SK-N-SH treated with all-trans-retinoic acid at 6 μM for 48 hours (cell line): ENCODE measurements at regions not wholly inside any gene's neighbourhood (a gene's known extent, or its start where the extent isn't known, plus 50 kb on each side); places are given as distances from the start of the nearest gene placed in this dataset.

Experiments used
- GLIS3 ChIP-seq: fragments of 250-450 bp; sonication (Bioruptor Pico); IDR thresholded peaks from 2 replicates; pipeline ENCODE4 v1.5.0; 2020; ENCODE audit warnings: mild to moderate bottlenecking, moderate library complexity
- OSR1 ChIP-seq: fragments of 250-450 bp; sonication (Bioruptor Pico); IDR thresholded peaks from 2 replicates; pipeline ENCODE4 v1.8.0; 2022; ENCODE audit warnings: moderate library complexity, mild to moderate bottlenecking, inconsistent platforms
- PPARA ChIP-seq: fragments of 250-450 bp; sonication (Bioruptor Pico); IDR thresholded peaks from 2 replicates; pipeline ENCODE4 v1.5.0; 2020; ENCODE audit warnings: mild to moderate bottlenecking, borderline replicate concordance
- RARB ChIP-seq: fragments of 250-450 bp; sonication (Bioruptor Pico); IDR thresholded peaks from 2 replicates; pipeline ENCODE4 v1.8.0; 2021; ENCODE audit warnings: mild to moderate bottlenecking, moderate library complexity
- TCF4 ChIP-seq: fragments of 250-450 bp; sonication (Bioruptor Pico); IDR thresholded peaks from 2 replicates; pipeline ENCODE4 v1.8.0; 2021; ENCODE audit warnings: mild to moderate bottlenecking, moderate library complexity, borderline replicate concordance
- ZFP30 ChIP-seq: fragments of 450-650 bp; formaldehyde crosslinking; IDR thresholded peaks from 2 replicates; pipeline ENCODE4 v1.5.0; 2022; ENCODE audit warnings: mild to moderate bottlenecking, moderate library complexity
- TF ChIP-seq, protein P1 (sequence below): fragments of 250-450 bp; sonication (Bioruptor Pico); IDR thresholded peaks from 2 replicates; pipeline ENCODE4 v1.5.0; 2020; ENCODE audit warnings: mild to moderate bottlenecking, moderate library complexity
- TF ChIP-seq, protein P2 (sequence below): fragments of 250-450 bp; sonication (Bioruptor Pico); IDR thresholded peaks from 2 replicates; pipeline ENCODE4 v1.5.1; 2021; ENCODE audit warnings: mild to moderate bottlenecking, moderate library complexity

DNA sequence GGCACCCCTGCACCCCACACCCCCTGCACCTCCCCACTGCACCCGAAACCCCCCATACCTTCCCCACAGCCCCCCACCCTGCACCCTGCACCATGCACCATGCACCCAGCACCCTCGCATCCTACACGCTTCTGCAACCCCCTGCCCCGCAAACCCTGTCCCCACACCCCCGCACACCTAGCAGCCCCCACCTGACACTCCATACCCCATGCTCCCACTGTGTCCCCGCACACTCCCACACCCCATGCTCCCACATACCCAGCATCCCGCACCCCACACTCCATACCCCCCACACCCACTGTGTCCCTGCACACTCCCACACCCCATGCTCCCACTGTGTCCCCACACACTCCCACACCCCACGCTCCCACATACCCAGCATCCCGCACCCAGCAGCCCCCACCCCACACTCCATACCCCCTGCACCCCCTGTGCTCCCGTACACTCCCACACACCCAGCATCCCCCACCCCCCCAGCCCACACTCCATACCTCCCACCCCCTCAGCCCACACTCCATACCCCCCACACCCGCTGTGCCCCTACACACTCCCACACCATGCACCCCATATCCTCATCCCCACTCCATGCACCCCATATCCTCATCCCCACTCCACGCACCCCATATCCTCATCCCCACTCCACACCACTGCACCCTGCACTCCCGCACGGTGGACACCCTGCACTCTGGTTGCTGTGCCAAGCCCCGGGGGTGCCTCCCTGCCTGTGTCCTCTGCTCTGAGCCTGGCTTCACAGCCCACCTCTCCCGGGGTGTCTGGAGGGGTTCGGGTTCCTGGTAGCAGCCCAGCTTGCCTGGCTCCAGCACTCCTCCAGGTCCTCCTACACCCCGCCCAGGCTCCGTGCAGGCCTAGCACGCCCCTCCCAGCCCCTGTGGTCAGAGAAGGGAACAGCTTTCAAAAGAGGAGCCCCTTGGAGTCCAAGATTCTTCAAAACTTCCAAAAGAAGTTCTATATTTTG, 93.9 kb upstream of the CTDP1 start:
- TF ChIP-seq GLIS3 (CRISPR knock-in tag) (no peak), ZFP30 (CRISPR knock-in tag) (no peak), OSR1 (CRISPR knock-in tag) (no peak), TCF4 (CRISPR knock-in tag) (no peak), RARB (CRISPR knock-in tag) (no peak), PPARA (no peak)
- TF ChIP-seq, protein P1, sequence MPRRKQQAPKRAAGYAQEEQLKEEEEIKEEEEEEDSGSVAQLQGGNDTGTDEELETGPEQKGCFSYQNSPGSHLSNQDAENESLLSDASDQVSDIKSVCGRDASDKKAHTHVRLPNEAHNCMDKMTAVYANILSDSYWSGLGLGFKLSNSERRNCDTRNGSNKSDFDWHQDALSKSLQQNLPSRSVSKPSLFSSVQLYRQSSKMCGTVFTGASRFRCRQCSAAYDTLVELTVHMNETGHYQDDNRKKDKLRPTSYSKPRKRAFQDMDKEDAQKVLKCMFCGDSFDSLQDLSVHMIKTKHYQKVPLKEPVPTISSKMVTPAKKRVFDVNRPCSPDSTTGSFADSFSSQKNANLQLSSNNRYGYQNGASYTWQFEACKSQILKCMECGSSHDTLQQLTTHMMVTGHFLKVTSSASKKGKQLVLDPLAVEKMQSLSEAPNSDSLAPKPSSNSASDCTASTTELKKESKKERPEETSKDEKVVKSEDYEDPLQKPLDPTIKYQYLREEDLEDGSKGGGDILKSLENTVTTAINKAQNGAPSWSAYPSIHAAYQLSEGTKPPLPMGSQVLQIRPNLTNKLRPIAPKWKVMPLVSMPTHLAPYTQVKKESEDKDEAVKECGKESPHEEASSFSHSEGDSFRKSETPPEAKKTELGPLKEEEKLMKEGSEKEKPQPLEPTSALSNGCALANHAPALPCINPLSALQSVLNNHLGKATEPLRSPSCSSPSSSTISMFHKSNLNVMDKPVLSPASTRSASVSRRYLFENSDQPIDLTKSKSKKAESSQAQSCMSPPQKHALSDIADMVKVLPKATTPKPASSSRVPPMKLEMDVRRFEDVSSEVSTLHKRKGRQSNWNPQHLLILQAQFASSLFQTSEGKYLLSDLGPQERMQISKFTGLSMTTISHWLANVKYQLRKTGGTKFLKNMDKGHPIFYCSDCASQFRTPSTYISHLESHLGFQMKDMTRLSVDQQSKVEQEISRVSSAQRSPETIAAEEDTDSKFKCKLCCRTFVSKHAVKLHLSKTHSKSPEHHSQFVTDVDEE (CRISPR knock-in tag): no peak
- TF ChIP-seq, protein P2, sequence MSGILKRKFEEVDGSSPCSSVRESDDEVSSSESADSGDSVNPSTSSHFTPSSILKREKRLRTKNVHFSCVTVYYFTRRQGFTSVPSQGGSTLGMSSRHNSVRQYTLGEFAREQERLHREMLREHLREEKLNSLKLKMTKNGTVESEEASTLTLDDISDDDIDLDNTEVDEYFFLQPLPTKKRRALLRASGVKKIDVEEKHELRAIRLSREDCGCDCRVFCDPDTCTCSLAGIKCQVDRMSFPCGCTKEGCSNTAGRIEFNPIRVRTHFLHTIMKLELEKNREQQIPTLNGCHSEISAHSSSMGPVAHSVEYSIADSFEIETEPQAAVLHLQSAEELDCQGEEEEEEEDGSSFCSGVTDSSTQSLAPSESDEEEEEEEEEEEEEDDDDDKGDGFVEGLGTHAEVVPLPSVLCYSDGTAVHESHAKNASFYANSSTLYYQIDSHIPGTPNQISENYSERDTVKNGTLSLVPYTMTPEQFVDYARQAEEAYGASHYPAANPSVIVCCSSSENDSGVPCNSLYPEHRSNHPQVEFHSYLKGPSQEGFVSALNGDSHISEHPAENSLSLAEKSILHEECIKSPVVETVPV: no peak
